Suprapubic skin (tissue), 3 donors: ENCODE measurements at regions not wholly inside any gene's neighbourhood (a gene's known extent, or its start where the extent isn't known, plus 50 kb on each side); places are given as distances from the start of the nearest gene placed in this dataset.

ENCODE experiments used
- POLR2A ChIP-seq, 2 donors: fragments of 450-650 bp; IDR thresholded peaks; one replicate each; pipeline ENCODE4 v1.6.1; 2017; ENCODE audit warnings: antibody characterized with exemption in 2 of 2, mild to moderate bottlenecking in 2 of 2, moderate library complexity in 2 of 2
- TF ChIP-seq, protein P1 (sequence below), 2 donors: fragments of 200-600 bp in 1 of 2; fragments of 450-650 bp in 1 of 2; sonication (generic) in 1 of 2; IDR thresholded peaks; one replicate each; pipeline ENCODE4 v1.5.1; 2016 to 2019; ENCODE audit warnings: antibody characterized with exemption in 2 of 2, mild to moderate bottlenecking in 1 of 2, moderate library complexity in 1 of 2

DNA sequence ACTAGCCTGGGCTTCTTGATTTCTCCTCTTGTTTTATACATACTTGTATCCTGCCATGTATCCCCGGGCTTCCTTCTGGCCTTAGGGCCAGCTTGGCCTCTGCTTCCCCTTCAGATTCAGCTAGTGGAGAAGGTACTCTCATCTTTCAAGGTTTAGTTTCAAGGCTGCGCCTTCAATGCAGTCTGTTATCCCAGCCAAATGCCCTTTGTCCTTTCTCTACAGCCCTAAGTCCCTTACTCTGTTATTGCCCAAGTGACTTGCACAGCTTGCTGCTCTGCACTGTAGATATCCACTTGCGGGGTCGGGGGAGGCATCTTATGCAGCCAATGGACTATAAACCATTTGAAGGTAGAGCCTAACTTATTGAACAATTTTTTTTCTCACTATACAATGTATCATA is 357.5 kb downstream of the PPP1R2C start:
- no peak for TF ChIP-seq POLR2A (IDR thresholded peaks at IDR 0.05)
- TF ChIP-seq, protein P1, sequence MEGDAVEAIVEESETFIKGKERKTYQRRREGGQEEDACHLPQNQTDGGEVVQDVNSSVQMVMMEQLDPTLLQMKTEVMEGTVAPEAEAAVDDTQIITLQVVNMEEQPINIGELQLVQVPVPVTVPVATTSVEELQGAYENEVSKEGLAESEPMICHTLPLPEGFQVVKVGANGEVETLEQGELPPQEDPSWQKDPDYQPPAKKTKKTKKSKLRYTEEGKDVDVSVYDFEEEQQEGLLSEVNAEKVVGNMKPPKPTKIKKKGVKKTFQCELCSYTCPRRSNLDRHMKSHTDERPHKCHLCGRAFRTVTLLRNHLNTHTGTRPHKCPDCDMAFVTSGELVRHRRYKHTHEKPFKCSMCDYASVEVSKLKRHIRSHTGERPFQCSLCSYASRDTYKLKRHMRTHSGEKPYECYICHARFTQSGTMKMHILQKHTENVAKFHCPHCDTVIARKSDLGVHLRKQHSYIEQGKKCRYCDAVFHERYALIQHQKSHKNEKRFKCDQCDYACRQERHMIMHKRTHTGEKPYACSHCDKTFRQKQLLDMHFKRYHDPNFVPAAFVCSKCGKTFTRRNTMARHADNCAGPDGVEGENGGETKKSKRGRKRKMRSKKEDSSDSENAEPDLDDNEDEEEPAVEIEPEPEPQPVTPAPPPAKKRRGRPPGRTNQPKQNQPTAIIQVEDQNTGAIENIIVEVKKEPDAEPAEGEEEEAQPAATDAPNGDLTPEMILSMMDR (IDR thresholded peaks at IDR 0.05), result no peak
